K562 (cell line): ENCODE measurements at regions not wholly inside any gene's neighbourhood (a gene's known extent, or its start where the extent isn't known, plus 50 kb on each side); places are given as distances from the start of the nearest gene placed in this dataset.

Source experiments
- ATAC-seq: fragments of 200-7000 bp; cut with Tn5 transposase; 3 replicates; pipeline ENCODE4 v1.9.1; 2020; ENCODE audit warnings: moderate library complexity
- BruUV-seq: library from RNA; stranded (reverse); fragments of 400-500 nt; replicated peaks from 2 replicates; lab custom pipeline; 2021; lab: Mats Ljungman, UMichigan
- CTCF ChIA-PET: fragments of 300-600 bp; formaldehyde crosslinking; extraction: SDS; loops from one replicate; lab custom pipeline; 2021; ENCODE audit warnings: low intra/inter-chr PET ratio; lab: Yijun Ruan, JAX
- POLR2A ChIA-PET: fragments of 300-600, 350-650 bp; sonication (Branson Sonifier 250); formaldehyde crosslinking; extraction: SDS; loops from one replicate; lab custom pipeline; 2021; ENCODE audit warnings: antibody characterized with exemption, inconsistent platforms; lab: Yijun Ruan, JAX
- DNase-seq, 4 experiments: peaks; one replicate each; pipeline versions ENCODE4 v3.0.0 to v3.0.0-alpha.2; 2011 to 2018; ENCODE audit warnings: low spot score in 3 of 4, mixed read lengths in 3 of 4; ENCODE audit errors: extremely low read depth in 1 of 4
- FAIRE-seq: peaks from 2 replicates; lab custom pipeline; 2011; peaks lifted over from hg19 to GRCh38; lab: Jason Lieb, UNC
- H2AFZ ChIP-seq: 2 replicates; pipeline ENCODE4 v1.6.0; 2011; ENCODE audit warnings: low read depth, low read length, control low read depth, inconsistent platforms
- H3K27ac ChIP-seq: fragments of 200-600 bp; 3 replicates; pipeline ENCODE4 v1.8.0; 2011; ENCODE audit warnings: low read depth, mild to moderate bottlenecking, control low read depth, inconsistent platforms, low read length, moderate library complexity, mixed read lengths; ENCODE audit errors: extremely low read depth
- H3K27me3 ChIP-seq, 2 experiments: fragments of 300-600 bp in 1 of 2; 2 replicates in 1 of 2; 3 replicates in 1 of 2; pipeline versions ENCODE4 v1.6.0 to v1.8.0; 2011; ENCODE audit warnings: inconsistent platforms in 2 of 2, low read length in 2 of 2, mild to moderate bottlenecking in 1 of 2, mixed read lengths in 1 of 2, moderate library complexity in 1 of 2; ENCODE audit not compliant: control insufficient read depth in 2 of 2, insufficient read depth in 2 of 2
- H3K36me3 ChIP-seq: fragments of 300-600 bp; 3 replicates; pipeline ENCODE4 v1.8.0; 2011; ENCODE audit warnings: mild to moderate bottlenecking, low read length, inconsistent platforms; ENCODE audit not compliant: control insufficient read depth, insufficient read depth
- H3K4me1 ChIP-seq, 2 experiments: fragments of 200-600 bp in 1 of 2; replicated peaks in 1 of 2; 2 replicates in 1 of 2; 3 replicates in 1 of 2; pipeline versions ENCODE4 v1.5.1 to v1.8.0; 2011; ENCODE audit warnings: inconsistent platforms in 2 of 2, low read length in 2 of 2, mild to moderate bottlenecking in 1 of 2, mixed read lengths in 1 of 2, moderate library complexity in 1 of 2; ENCODE audit not compliant: control insufficient read depth in 2 of 2, insufficient read depth in 2 of 2
- H3K4me2 ChIP-seq: 2 replicates; pipeline ENCODE4 v1.6.1; 2011; ENCODE audit warnings: low read length, control low read depth, inconsistent platforms, mixed read lengths; ENCODE audit not compliant: insufficient read depth
- H3K4me3 ChIP-seq: fragments of 200-600 bp; sonication (generic), shearing (Covaris generic); 2 replicates; pipeline ENCODE4 v1.5.1; 2016; ENCODE audit warnings: control low read depth, inconsistent platforms
- H3K79me2 ChIP-seq: fragments of 200-600 bp; 3 replicates; pipeline ENCODE4 v1.8.0; 2011; ENCODE audit warnings: low read length, inconsistent platforms; ENCODE audit not compliant: control insufficient read depth, insufficient read depth
- H3K9ac ChIP-seq, 2 experiments: 2 replicates each; pipeline versions ENCODE4 v1.6.0 to v1.6.1; 2011; ENCODE audit warnings: low read depth in 2 of 2, low read length in 2 of 2, control low read depth in 1 of 2, inconsistent platforms in 1 of 2, mild to moderate bottlenecking in 1 of 2, mixed read lengths in 1 of 2; ENCODE audit not compliant: insufficient read depth in 1 of 2
- H3K9me1 ChIP-seq: one replicate; pipeline ENCODE4 v1.6.0; 2011; ENCODE audit warnings: inconsistent platforms, mild to moderate bottlenecking, low read length, moderate library complexity; ENCODE audit not compliant: control insufficient read depth, insufficient read depth
- H3K9me3 ChIP-seq: replicated peaks from 2 replicates; pipeline ENCODE4 v1.5.1; 2011; ENCODE audit warnings: low read depth, low read length, inconsistent platforms; ENCODE audit not compliant: control insufficient read depth, insufficient read depth
- H4K20me1 ChIP-seq: replicated peaks from 2 replicates; pipeline ENCODE4 v1.6.1; 2011; ENCODE audit warnings: low read length, inconsistent platforms, mixed read lengths; ENCODE audit not compliant: control insufficient read depth, insufficient read depth
- KDM4B ChIP-seq, 2 experiments: fragments of 450-650 bp in 1 of 2; sonication (generic) in 1 of 2; IDR thresholded peaks; 2 replicates each; pipeline ENCODE4 v1.6.1; 2016 to 2017; ENCODE audit warnings: borderline replicate concordance in 2 of 2, antibody characterized with exemption in 1 of 2, low read depth in 1 of 2, mild to moderate bottlenecking in 1 of 2
- MCM3 ChIP-seq: fragments of 450-650 bp; IDR thresholded peaks from 2 replicates; pipeline ENCODE4 v1.6.1; 2016
- PHB2 ChIP-seq: fragments of 450-650 bp; IDR thresholded peaks from 2 replicates; pipeline ENCODE4 v1.6.1; 2017; ENCODE audit warnings: low read depth
- POLR2H ChIP-seq: IDR thresholded peaks from 2 replicates; pipeline ENCODE4 v1.6.1; 2016; ENCODE audit warnings: missing genetic modification characterization, low read depth, mild to moderate bottlenecking, control low read depth, missing compliant biosample characterization, moderate library complexity
- SP2 ChIP-seq: IDR thresholded peaks from 2 replicates; pipeline ENCODE4 v1.6.1; 2011; ENCODE audit warnings: mild to moderate bottlenecking, low read depth, low read length, moderate library complexity; ENCODE audit not compliant: poor library complexity, severe bottlenecking; ENCODE audit errors: extremely low read depth
- ZSCAN32 ChIP-seq: fragments of 450-650 bp; formaldehyde crosslinking; IDR thresholded peaks from 2 replicates; pipeline ENCODE4 v1.4.0; 2020; ENCODE audit warnings: mild to moderate bottlenecking, moderate library complexity
- WGBS: fragments of 100-300 bp; shearing (Covaris generic); methylation state at CpG from one replicate; pipeline ENCODE4 v1.1.6; 2016; ENCODE audit warnings: low coverage, mixed read lengths; ENCODE audit not compliant: insufficient coverage; ENCODE audit errors: missing lambda C conversion rate; 5-methylcytosine and 5-hydroxymethylcytosine counted together
- in situ Hi-C: fragments of 300-500 bp; cut with MboI; formaldehyde crosslinking; loops from 4 replicates; pipeline ENCODE4 v1.15.0; 2018; ENCODE audit warnings: inconsistent platforms, mixed read lengths
- intact Hi-C: fragments of 100-400 bp; cut with micrococcal nuclease; formaldehyde crosslinking; loops from 2 replicates; pipeline ENCODE4 v1.14.2; 2022
- TF ChIP-seq, protein P1 (sequence below): fragments of 450-650 bp; IDR thresholded peaks from 2 replicates; pipeline ENCODE4 v1.6.1; 2016; ENCODE audit warnings: mild to moderate bottlenecking

DNA sequence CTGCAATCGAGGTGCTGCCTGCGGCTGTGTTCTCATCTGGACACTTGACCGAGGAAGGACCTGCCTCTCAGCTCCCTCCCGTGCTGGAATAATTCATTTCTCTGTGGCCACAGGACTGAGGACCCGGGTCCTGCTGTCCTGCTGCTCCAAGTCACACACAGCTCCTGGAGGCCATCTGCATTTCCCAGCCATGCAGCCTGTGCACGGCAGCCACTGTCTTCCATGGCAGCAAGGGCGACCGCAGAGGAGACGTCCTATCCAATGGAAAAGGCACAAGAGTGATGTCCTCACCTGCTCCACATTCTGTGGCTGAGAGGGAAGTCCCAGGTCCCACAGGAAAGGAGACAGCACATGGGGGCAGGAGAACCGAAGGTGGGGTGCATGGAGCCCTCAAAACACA is 495.8 kb downstream of the BRD1 start:
- 0% methylated on average over 6 of the region's 10 CpGs for WGBS
- no peak overlapping the region for H3K27ac ChIP-seq
- H3K36me3 ChIP-seq, result no peaks in the 10 kb centered on the region
- ATAC-seq (no peak), FAIRE-seq (no peak), DNase-seq (no peak)
- no peaks in the 10 kb centered on the region for H3K9me3 ChIP-seq
- intact Hi-C loops, result no loop called here
- H4K20me1 ChIP-seq, result no peaks in the 10 kb centered on the region
- H3K4me3 ChIP-seq, result no peak overlapping the region
- no peaks in the 10 kb centered on the region; a peak in 1 of 5 replicates for H3K4me1 ChIP-seq
- in situ Hi-C loops, result no loop called here
- H3K4me2 ChIP-seq, result no peak overlapping the region
- H2AFZ ChIP-seq, result no peak overlapping the region
- no peak overlapping the region for H3K9ac ChIP-seq
- H3K79me2 ChIP-seq, result no peaks in the 10 kb centered on the region
- POLR2A ChIA-PET, result no interaction called here
- peaks cover 2 to 55% of the 10 kb centered on the region in 2 experiments; a peak in 3 of 5 replicates for H3K27me3 ChIP-seq
- CTCF ChIA-PET, result no interaction called here
- BruUV-seq, result no TSS peak
- no peaks in the 10 kb centered on the region for H3K9me1 ChIP-seq
- TF ChIP-seq SP2 (no peak), MCM3 (no peak), KDM4B (IDR thresholded peaks at IDR 0.05; ENCODE audit: borderline replicate concordance in 2 of 2, low read depth in 1 of 2) (no peak), ZSCAN32 (CRISPR knock-in tag) (no peak), POLR2H (tag) (no peak), PHB2 (no peak)
- TF ChIP-seq, protein P1, sequence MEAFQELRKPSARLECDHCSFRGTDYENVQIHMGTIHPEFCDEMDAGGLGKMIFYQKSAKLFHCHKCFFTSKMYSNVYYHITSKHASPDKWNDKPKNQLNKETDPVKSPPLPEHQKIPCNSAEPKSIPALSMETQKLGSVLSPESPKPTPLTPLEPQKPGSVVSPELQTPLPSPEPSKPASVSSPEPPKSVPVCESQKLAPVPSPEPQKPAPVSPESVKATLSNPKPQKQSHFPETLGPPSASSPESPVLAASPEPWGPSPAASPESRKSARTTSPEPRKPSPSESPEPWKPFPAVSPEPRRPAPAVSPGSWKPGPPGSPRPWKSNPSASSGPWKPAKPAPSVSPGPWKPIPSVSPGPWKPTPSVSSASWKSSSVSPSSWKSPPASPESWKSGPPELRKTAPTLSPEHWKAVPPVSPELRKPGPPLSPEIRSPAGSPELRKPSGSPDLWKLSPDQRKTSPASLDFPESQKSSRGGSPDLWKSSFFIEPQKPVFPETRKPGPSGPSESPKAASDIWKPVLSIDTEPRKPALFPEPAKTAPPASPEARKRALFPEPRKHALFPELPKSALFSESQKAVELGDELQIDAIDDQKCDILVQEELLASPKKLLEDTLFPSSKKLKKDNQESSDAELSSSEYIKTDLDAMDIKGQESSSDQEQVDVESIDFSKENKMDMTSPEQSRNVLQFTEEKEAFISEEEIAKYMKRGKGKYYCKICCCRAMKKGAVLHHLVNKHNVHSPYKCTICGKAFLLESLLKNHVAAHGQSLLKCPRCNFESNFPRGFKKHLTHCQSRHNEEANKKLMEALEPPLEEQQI, result no peak
